Keratinocyte (primary cell): ENCODE measurements at regions not wholly inside any gene's neighbourhood (a gene's known extent, or its start where the extent isn't known, plus 50 kb on each side); places are given as distances from the start of the nearest gene placed in this dataset.

Source experiments
- DNase-seq: peaks from one replicate; pipeline ENCODE4 v3.0.0-alpha.2; 2011; ENCODE audit warnings: low read depth, missing footprints, low spot score
- FAIRE-seq: peaks from 2 replicates; lab custom pipeline; 2011; peaks lifted over from hg19 to GRCh38; lab: Jason Lieb, UNC
- H2AFZ ChIP-seq: 2 replicates; pipeline ENCODE4 v1.6.0; 2012; ENCODE audit warnings: low read length, control low read depth, inconsistent platforms; ENCODE audit not compliant: control insufficient read depth
- H3K27ac ChIP-seq: 2 replicates; pipeline ENCODE4 v1.5.1; 2011; ENCODE audit warnings: low read length; ENCODE audit not compliant: control insufficient read depth, insufficient read depth
- H3K27me3 ChIP-seq: 3 replicates; pipeline ENCODE4 v1.6.0; 2011; ENCODE audit warnings: low read length; ENCODE audit not compliant: control insufficient read depth, insufficient read depth; ENCODE audit errors: extremely low read depth
- H3K36me3 ChIP-seq, 2 experiments: 2 replicates in 1 of 2; 3 replicates in 1 of 2; pipeline ENCODE4 v1.5.1; 2011; ENCODE audit warnings: low read length in 2 of 2, mild to moderate bottlenecking in 1 of 2; ENCODE audit not compliant: control insufficient read depth in 2 of 2, insufficient read depth in 2 of 2; ENCODE audit errors: extremely low read depth in 1 of 2
- H3K4me1 ChIP-seq: 3 replicates; pipeline ENCODE4 v1.5.1; 2011; ENCODE audit warnings: low read length; ENCODE audit not compliant: control insufficient read depth, insufficient read depth; ENCODE audit errors: extremely low read depth
- H3K4me2 ChIP-seq: 3 replicates; pipeline ENCODE4 v1.6.0; 2011; ENCODE audit warnings: low read depth, low read length; ENCODE audit not compliant: control insufficient read depth, insufficient read depth; ENCODE audit errors: extremely low read depth
- H3K4me3 ChIP-seq, 3 experiments: fragments of 200-600 bp in 1 of 3; sonication (generic) in 1 of 3; 2 replicates in 2 of 3; 3 replicates in 1 of 3; pipeline ENCODE4 v1.5.1; 2011 to 2016; ENCODE audit warnings: low read length in 3 of 3, mild to moderate bottlenecking in 3 of 3, control low read depth in 2 of 3, inconsistent platforms in 1 of 3, low read depth in 1 of 3, mixed read lengths in 1 of 3, mixed run types in 1 of 3, moderate library complexity in 1 of 3; ENCODE audit not compliant: control insufficient read depth in 2 of 3, insufficient read depth in 2 of 3; ENCODE audit errors: extremely low read depth in 1 of 3
- H3K79me2 ChIP-seq: 2 replicates; pipeline ENCODE4 v1.6.0; 2012; ENCODE audit warnings: low read length; ENCODE audit not compliant: control insufficient read depth, insufficient read depth
- H3K9ac ChIP-seq: 3 replicates; pipeline ENCODE4 v1.6.0; 2011; ENCODE audit warnings: low read length; ENCODE audit not compliant: control insufficient read depth, insufficient read depth; ENCODE audit errors: extremely low read depth
- H3K9me1 ChIP-seq: 3 replicates; pipeline ENCODE4 v1.6.0; 2011; ENCODE audit warnings: low read length; ENCODE audit not compliant: control insufficient read depth, insufficient read depth; ENCODE audit errors: extremely low read depth
- H3K9me3 ChIP-seq: 2 replicates; pipeline ENCODE4 v1.5.1; 2012; ENCODE audit warnings: low read depth, low read length; ENCODE audit not compliant: control insufficient read depth
- H4K20me1 ChIP-seq: 3 replicates; pipeline ENCODE4 v1.6.0; 2011; ENCODE audit warnings: low read length; ENCODE audit not compliant: control insufficient read depth, insufficient read depth; ENCODE audit errors: extremely low read depth
- EZH2 ChIP-seq: IDR thresholded peaks from one replicate; pipeline ENCODE4 v1.6.1; 2012; ENCODE audit warnings: inconsistent platforms, mild to moderate bottlenecking, low read length, moderate library complexity
- dilution Hi-C: fragments of 300-500 bp; cut with MboI; formaldehyde crosslinking; loops from one replicate; pipeline ENCODE4 v1.7.0; 2020; ENCODE audit warnings: low sequenced_read_pairs; ENCODE audit not compliant: extremely low pct_ligation_motif_present
- TF ChIP-seq, protein P1 (sequence below), 3 experiments: IDR thresholded peaks in 1 of 3; conservative IDR thresholded peaks in 1 of 3; optimal IDR thresholded peaks in 1 of 3; 2 replicates in 2 of 3; 3 replicates in 1 of 3; pipeline versions ENCODE3 to v1.5.1; 2011; ENCODE audit warnings: low read length in 3 of 3, mild to moderate bottlenecking in 3 of 3, moderate library complexity in 2 of 3, control low read depth in 1 of 3, inconsistent platforms in 1 of 3; ENCODE audit not compliant: insufficient read depth in 2 of 3; ENCODE audit errors: extremely low read depth in 1 of 3

GRCh38 chr20:54772893-54773642 lies 297.7 kb downstream of the DOK5 start:
- no peaks in the 10 kb centered on the region for H3K79me2 ChIP-seq
- no peaks in the 10 kb centered on the region for H3K9me1 ChIP-seq
- no peak overlapping the region for H3K9ac ChIP-seq
- TF ChIP-seq, protein P1, sequence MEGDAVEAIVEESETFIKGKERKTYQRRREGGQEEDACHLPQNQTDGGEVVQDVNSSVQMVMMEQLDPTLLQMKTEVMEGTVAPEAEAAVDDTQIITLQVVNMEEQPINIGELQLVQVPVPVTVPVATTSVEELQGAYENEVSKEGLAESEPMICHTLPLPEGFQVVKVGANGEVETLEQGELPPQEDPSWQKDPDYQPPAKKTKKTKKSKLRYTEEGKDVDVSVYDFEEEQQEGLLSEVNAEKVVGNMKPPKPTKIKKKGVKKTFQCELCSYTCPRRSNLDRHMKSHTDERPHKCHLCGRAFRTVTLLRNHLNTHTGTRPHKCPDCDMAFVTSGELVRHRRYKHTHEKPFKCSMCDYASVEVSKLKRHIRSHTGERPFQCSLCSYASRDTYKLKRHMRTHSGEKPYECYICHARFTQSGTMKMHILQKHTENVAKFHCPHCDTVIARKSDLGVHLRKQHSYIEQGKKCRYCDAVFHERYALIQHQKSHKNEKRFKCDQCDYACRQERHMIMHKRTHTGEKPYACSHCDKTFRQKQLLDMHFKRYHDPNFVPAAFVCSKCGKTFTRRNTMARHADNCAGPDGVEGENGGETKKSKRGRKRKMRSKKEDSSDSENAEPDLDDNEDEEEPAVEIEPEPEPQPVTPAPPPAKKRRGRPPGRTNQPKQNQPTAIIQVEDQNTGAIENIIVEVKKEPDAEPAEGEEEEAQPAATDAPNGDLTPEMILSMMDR (optimal IDR thresholded peaks at IDR 0.05 in 1 of 3, IDR thresholded peaks at IDR 0.05 in 1 of 3, conservative IDR thresholded peaks at IDR 0.05 in 1 of 3; ENCODE audit: extremely low read depth in 1 of 3, insufficient read depth in 2 of 3, low read length in 3 of 3) = no peak
- no peak for TF ChIP-seq EZH2
- no peaks in the 10 kb centered on the region for H3K9me3 ChIP-seq
- H3K4me1 ChIP-seq = no peaks in the 10 kb centered on the region
- no peak overlapping the region for H3K27ac ChIP-seq
- FAIRE-seq (no peak), DNase-seq (no peak)
- no peaks in the 10 kb centered on the region for H4K20me1 ChIP-seq
- H2AFZ ChIP-seq = no peak overlapping the region
- H3K4me2 ChIP-seq = no peak overlapping the region
- no peaks in the 10 kb centered on the region for H3K36me3 ChIP-seq
- no peak overlapping the region for H3K4me3 ChIP-seq
- dilution Hi-C loops = no loop called here
- H3K27me3 ChIP-seq = no peaks in the 10 kb centered on the region

GRCh38 chr20:54766483-54766882 lies 291.1 kb downstream of the DOK5 start:
- no peaks in the 10 kb centered on the region for H4K20me1 ChIP-seq
- TF ChIP-seq EZH2 = no peak
- TF ChIP-seq, protein P1 (optimal IDR thresholded peaks at IDR 0.05 in 1 of 3, IDR thresholded peaks at IDR 0.05 in 1 of 3, conservative IDR thresholded peaks at IDR 0.05 in 1 of 3; ENCODE audit: extremely low read depth in 1 of 3, insufficient read depth in 2 of 3, low read length in 3 of 3) = no peak
- H3K9ac ChIP-seq = no peak overlapping the region
- H3K4me3 ChIP-seq = no peak overlapping the region
- H3K9me1 ChIP-seq = no peaks in the 10 kb centered on the region
- H3K27ac ChIP-seq = no peak overlapping the region
- no peaks in the 10 kb centered on the region for H3K9me3 ChIP-seq
- H3K4me1 ChIP-seq = no peaks in the 10 kb centered on the region
- H3K27me3 ChIP-seq = no peaks in the 10 kb centered on the region
- dilution Hi-C loops = no loop called here
- H3K36me3 ChIP-seq = no peaks in the 10 kb centered on the region
- FAIRE-seq (no peak), DNase-seq (no peak)
- H3K4me2 ChIP-seq = no peak overlapping the region
- H3K79me2 ChIP-seq = no peaks in the 10 kb centered on the region
- no peak overlapping the region for H2AFZ ChIP-seq
